Astrocyte (in vitro differentiated cells and primary cell): ENCODE measurements at regions not wholly inside any gene's neighbourhood (a gene's known extent, or its start where the extent isn't known, plus 50 kb on each side); places are given as distances from the start of the nearest gene placed in this dataset.

Source experiments
- DNase-seq: peaks from one replicate; pipeline ENCODE4 v3.0.0-alpha.2; 2010; ENCODE audit warnings: low read depth
- FAIRE-seq: peaks from 2 replicates; lab custom pipeline; 2011; peaks lifted over from hg19 to GRCh38; lab: Jason Lieb, UNC
- H2AFZ ChIP-seq: 2 replicates; pipeline ENCODE4 v1.6.0; 2012; ENCODE audit warnings: low read depth, low read length, inconsistent platforms
- H3K27ac ChIP-seq: 2 replicates; pipeline ENCODE4 v1.5.1; 2011; ENCODE audit warnings: low read depth, low read length, inconsistent platforms
- H3K27me3 ChIP-seq: 2 replicates; pipeline ENCODE4 v1.6.0; 2011; ENCODE audit warnings: low read length, inconsistent platforms; ENCODE audit not compliant: insufficient read depth
- H3K36me3 ChIP-seq: 2 replicates; pipeline ENCODE4 v1.5.1; 2011; ENCODE audit warnings: low read length, inconsistent platforms; ENCODE audit not compliant: insufficient read depth
- H3K4me1 ChIP-seq: 2 replicates; pipeline ENCODE4 v1.5.1; 2011; ENCODE audit warnings: low read length, inconsistent platforms; ENCODE audit not compliant: insufficient read depth
- H3K4me2 ChIP-seq: 2 replicates; pipeline ENCODE4 v1.6.0; 2012; ENCODE audit warnings: low read length, inconsistent platforms
- H3K4me3 ChIP-seq: 2 replicates; pipeline ENCODE4 v1.5.1; 2011; ENCODE audit warnings: low read depth, mild to moderate bottlenecking, low read length, inconsistent platforms; ENCODE audit not compliant: insufficient read depth
- H3K79me2 ChIP-seq: 2 replicates; pipeline ENCODE4 v1.6.0; 2012; ENCODE audit warnings: mild to moderate bottlenecking, low read length, inconsistent platforms; ENCODE audit not compliant: insufficient read depth
- H3K9ac ChIP-seq: 2 replicates; pipeline ENCODE4 v1.6.0; 2012; ENCODE audit warnings: mild to moderate bottlenecking, low read length, inconsistent platforms
- H3K9me3 ChIP-seq: 2 replicates; pipeline ENCODE4 v1.5.1; 2012; ENCODE audit warnings: low read depth, mild to moderate bottlenecking, low read length, inconsistent platforms; ENCODE audit not compliant: insufficient read depth
- H4K20me1 ChIP-seq: 2 replicates; pipeline ENCODE4 v1.6.0; 2012; ENCODE audit warnings: low read length, inconsistent platforms; ENCODE audit not compliant: insufficient read depth
- H3K27ac Mint-ChIP-seq: one replicate; pipeline ENCODE4 v1.8.0; 2021; ENCODE audit warnings: mild to moderate bottlenecking, mixed read lengths; ENCODE audit not compliant: unreplicated experiment
- H3K27me3 Mint-ChIP-seq: one replicate; pipeline ENCODE4 v1.8.0; 2021; ENCODE audit warnings: low read depth, mixed read lengths; ENCODE audit not compliant: unreplicated experiment
- H3K36me3 Mint-ChIP-seq: one replicate; pipeline ENCODE4 v1.8.0; 2021; ENCODE audit warnings: low read depth, mixed read lengths; ENCODE audit not compliant: unreplicated experiment
- H3K4me1 Mint-ChIP-seq: one replicate; pipeline ENCODE4 v1.8.0; 2021; ENCODE audit warnings: low read depth, mixed read lengths; ENCODE audit not compliant: unreplicated experiment
- H3K4me3 Mint-ChIP-seq: one replicate; pipeline ENCODE4 v1.8.0; 2021; ENCODE audit warnings: mild to moderate bottlenecking, moderate library complexity, mixed read lengths; ENCODE audit not compliant: unreplicated experiment
- H3K9me3 Mint-ChIP-seq: one replicate; pipeline ENCODE4 v1.8.0; 2021; ENCODE audit warnings: mild to moderate bottlenecking, mixed read lengths; ENCODE audit not compliant: unreplicated experiment
- CTCF ChIP-seq: IDR thresholded peaks from 2 replicates; pipeline ENCODE4 v1.5.1; 2011; ENCODE audit warnings: low read depth, mild to moderate bottlenecking, inconsistent platforms, low read length, moderate library complexity; ENCODE audit not compliant: insufficient read depth
- EZH2 ChIP-seq: IDR thresholded peaks from 2 replicates; pipeline ENCODE4 v1.6.1; 2012; ENCODE audit warnings: mild to moderate bottlenecking, low read length, inconsistent platforms; ENCODE audit not compliant: insufficient read depth

DNA sequence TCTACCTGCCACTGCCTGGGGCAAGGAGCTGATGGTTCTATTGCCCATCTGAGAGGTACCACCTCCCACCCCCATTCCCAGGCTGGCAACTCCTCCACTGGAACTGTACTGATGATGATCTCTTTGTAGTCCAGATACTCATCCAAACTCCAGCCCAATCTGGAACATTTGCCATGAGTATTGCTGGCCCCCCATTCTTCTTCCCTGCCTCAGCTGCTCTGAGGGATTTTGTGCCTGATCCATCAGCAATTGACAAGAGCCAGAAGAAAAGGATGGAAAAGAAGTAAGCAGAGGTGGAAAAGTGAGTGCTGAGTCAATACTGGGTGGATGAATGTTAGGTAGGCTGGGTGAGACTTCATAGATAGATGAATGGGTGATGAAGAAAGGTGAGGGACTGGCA, 101.2 kb downstream of the NMUR2 start:
- FAIRE-seq (no peak), DNase-seq (no peak)
- H3K27ac Mint-ChIP-seq: no peak overlapping the region
- Histone ChIP-seq H3K4me1 (no peaks in the 10 kb centered on the region), H3K36me3 (no peaks in the 10 kb centered on the region), H3K4me3 (no peak overlapping the region), H3K9me3 (no peaks in the 10 kb centered on the region), H3K27me3 (no peaks in the 10 kb centered on the region), H3K79me2 (no peaks in the 10 kb centered on the region), H4K20me1 (no peaks in the 10 kb centered on the region), H3K9ac (no peak overlapping the region), H2AFZ (no peak overlapping the region), H3K27ac (no peak overlapping the region), H3K4me2 (no peak overlapping the region)
- no peaks in the 10 kb centered on the region for H3K4me1 Mint-ChIP-seq
- TF ChIP-seq EZH2: no peak
- TF ChIP-seq CTCF: no peak
- no peaks in the 10 kb centered on the region for H3K9me3 Mint-ChIP-seq
- H3K4me3 Mint-ChIP-seq: no peak overlapping the region
- no peaks in the 10 kb centered on the region for H3K36me3 Mint-ChIP-seq
- H3K27me3 Mint-ChIP-seq: no peaks in the 10 kb centered on the region

DNA sequence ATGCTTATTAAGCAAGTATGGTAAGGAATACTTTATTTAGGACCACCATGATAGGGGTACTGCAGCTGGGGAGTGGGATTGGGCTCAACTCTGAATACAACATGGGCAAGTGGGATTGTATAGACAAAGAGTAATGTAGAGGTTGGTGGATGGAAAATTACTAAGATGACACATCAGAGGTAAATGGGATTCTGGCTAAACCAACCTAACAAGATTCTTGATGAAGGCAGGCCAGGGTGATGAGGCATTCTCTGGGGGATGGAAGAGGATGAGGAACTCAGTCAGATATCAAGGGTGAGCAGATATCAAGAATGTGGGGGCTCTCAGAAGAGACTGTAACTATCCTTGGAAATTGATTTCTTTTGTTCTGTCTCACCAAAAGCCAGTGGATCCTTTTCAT, 107.2 kb downstream of the NMUR2 start:
- no peak overlapping the region for H3K27ac ChIP-seq
- H3K4me3 Mint-ChIP-seq: no peak overlapping the region
- no peak overlapping the region for H2AFZ ChIP-seq
- H3K4me1 Mint-ChIP-seq: no peaks in the 10 kb centered on the region
- H3K4me1 ChIP-seq: no peaks in the 10 kb centered on the region
- no peak for TF ChIP-seq CTCF
- TF ChIP-seq EZH2: no peak
- H3K79me2 ChIP-seq: no peaks in the 10 kb centered on the region
- no peak overlapping the region for H3K27ac Mint-ChIP-seq
- H3K9ac ChIP-seq: no peak overlapping the region
- DNase-seq (no peak), FAIRE-seq (no peak)
- H3K36me3 ChIP-seq: no peaks in the 10 kb centered on the region
- H4K20me1 ChIP-seq: no peaks in the 10 kb centered on the region
- H3K27me3 ChIP-seq: no peaks in the 10 kb centered on the region
- no peaks in the 10 kb centered on the region for H3K36me3 Mint-ChIP-seq
- no peaks in the 10 kb centered on the region for H3K9me3 Mint-ChIP-seq
- no peak overlapping the region for H3K4me3 ChIP-seq
- H3K4me2 ChIP-seq: no peak overlapping the region
- H3K9me3 ChIP-seq: no peaks in the 10 kb centered on the region
- H3K27me3 Mint-ChIP-seq: peaks cover 6% of the 10 kb centered on the region

DNA sequence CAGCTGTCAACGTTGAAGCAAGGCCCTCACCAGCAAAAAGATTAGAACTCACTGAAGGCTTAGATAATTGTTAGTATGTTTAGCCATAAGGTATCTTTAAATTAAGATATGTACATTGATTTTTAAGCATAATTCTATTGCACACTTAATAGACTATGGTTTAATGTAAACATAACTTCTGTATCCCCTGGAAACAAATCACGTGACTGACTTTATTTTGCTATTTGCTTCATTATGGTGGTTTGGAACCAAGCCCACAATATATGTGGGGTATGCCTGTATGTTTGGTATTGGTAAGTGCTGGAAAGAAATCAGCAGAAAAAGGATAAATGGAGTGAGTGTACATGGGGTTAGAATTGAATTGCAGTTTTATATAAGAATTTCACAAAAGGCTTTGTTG, 111.9 kb downstream of the NMUR2 start:
- DNase-seq: no peak
- Histone ChIP-seq H3K27ac (no peak overlapping the region), H3K4me2 (no peak overlapping the region), H3K9ac (no peak overlapping the region), H3K4me1 (no peaks in the 10 kb centered on the region), H2AFZ (no peak overlapping the region), H4K20me1 (no peaks in the 10 kb centered on the region), H3K27me3 (no peaks in the 10 kb centered on the region), H3K4me3 (no peak overlapping the region), H3K79me2 (no peaks in the 10 kb centered on the region), H3K36me3 (no peaks in the 10 kb centered on the region), H3K9me3 (no peaks in the 10 kb centered on the region)
- Mint-ChIP-seq H3K36me3 (no peaks in the 10 kb centered on the region), H3K27ac (no peak overlapping the region), H3K9me3 (no peaks in the 10 kb centered on the region), H3K4me3 (no peak overlapping the region), H3K27me3 (peaks cover 6% of the 10 kb centered on the region), H3K4me1 (no peaks in the 10 kb centered on the region)
- TF ChIP-seq EZH2 (no peak), CTCF (no peak)
- no peak for FAIRE-seq
